ENCODE measurements at regions not wholly inside any gene's neighbourhood (a gene's known extent, or its start where the extent isn't known, plus 50 kb on each side); places are given as distances from the start of the nearest gene placed in this dataset.

- Histone ChIP-seq H3K27me3 (ENCODE audit: control insufficient read depth, insufficient read depth, low read length) (no peaks in the 10 kb centered on the region), H3K36me3 (ENCODE audit: control insufficient read depth, insufficient read depth, low read length) (no peaks in the 10 kb centered on the region), H3K4me3 (ENCODE audit: low read depth, low read length) (no peak overlapping the region)
- no peak for TF ChIP-seq CTCF (IDR thresholded peaks at IDR 0.05; ENCODE audit: insufficient read depth, low read length, poor library complexity, severe bottlenecking)
- no peak for DNase-seq (ENCODE audit: low read depth)
These were observed 359.7 kb downstream of the GXYLT1 start for GRCh38 chr12:41784957-41785356.

GRCh38 chr12:41778934-41779333, 365.7 kb downstream of the GXYLT1 start:
- Histone ChIP-seq H3K36me3 (ENCODE audit: control insufficient read depth, insufficient read depth, low read length) (no peaks in the 10 kb centered on the region), H3K27me3 (ENCODE audit: control insufficient read depth, insufficient read depth, low read length) (no peaks in the 10 kb centered on the region), H3K4me3 (ENCODE audit: low read depth, low read length) (no peak overlapping the region)
- TF ChIP-seq CTCF (IDR thresholded peaks at IDR 0.05; ENCODE audit: insufficient read depth, low read length, poor library complexity, severe bottlenecking), result no peak
- no peak for DNase-seq (ENCODE audit: low read depth)

GRCh38 chr12:41777064-41777790, 367.4 kb downstream of the GXYLT1 start:
- Histone ChIP-seq H3K36me3 (ENCODE audit: control insufficient read depth, insufficient read depth, low read length) (no peaks in the 10 kb centered on the region), H3K4me3 (ENCODE audit: low read depth, low read length) (no peak overlapping the region), H3K27me3 (ENCODE audit: control insufficient read depth, insufficient read depth, low read length) (no peaks in the 10 kb centered on the region)
- DNase-seq (ENCODE audit: low read depth), result no peak
- TF ChIP-seq CTCF (IDR thresholded peaks at IDR 0.05; ENCODE audit: insufficient read depth, low read length, poor library complexity, severe bottlenecking), result no peak

- Histone ChIP-seq H3K4me3 (ENCODE audit: low read depth, low read length) (no peak overlapping the region), H3K27me3 (ENCODE audit: control insufficient read depth, insufficient read depth, low read length) (no peaks in the 10 kb centered on the region), H3K36me3 (ENCODE audit: control insufficient read depth, insufficient read depth, low read length) (no peaks in the 10 kb centered on the region)
- no peak for TF ChIP-seq CTCF (IDR thresholded peaks at IDR 0.05; ENCODE audit: insufficient read depth, low read length, poor library complexity, severe bottlenecking)
- no peak for DNase-seq (ENCODE audit: low read depth)
These were observed 372.2 kb downstream of the GXYLT1 start for GRCh38 chr12:41772478-41772877.

GRCh38 chr12:41769810-41770209, 374.9 kb downstream of the GXYLT1 start:
- no peak for TF ChIP-seq CTCF (IDR thresholded peaks at IDR 0.05; ENCODE audit: insufficient read depth, low read length, poor library complexity, severe bottlenecking)
- Histone ChIP-seq H3K36me3 (ENCODE audit: control insufficient read depth, insufficient read depth, low read length) (no peaks in the 10 kb centered on the region), H3K27me3 (ENCODE audit: control insufficient read depth, insufficient read depth, low read length) (no peaks in the 10 kb centered on the region), H3K4me3 (ENCODE audit: low read depth, low read length) (no peak overlapping the region)
- no peak for DNase-seq (ENCODE audit: low read depth)

- Histone ChIP-seq H3K4me3 (ENCODE audit: low read depth, low read length) (no peak overlapping the region), H3K36me3 (ENCODE audit: control insufficient read depth, insufficient read depth, low read length) (no peaks in the 10 kb centered on the region), H3K27me3 (ENCODE audit: control insufficient read depth, insufficient read depth, low read length) (no peaks in the 10 kb centered on the region)
- DNase-seq (ENCODE audit: low read depth), result no peak
- no peak for TF ChIP-seq CTCF (IDR thresholded peaks at IDR 0.05; ENCODE audit: insufficient read depth, low read length, poor library complexity, severe bottlenecking)
These were observed 376.2 kb downstream of the GXYLT1 start for GRCh38 chr12:41768456-41768855.
